Epithelial cell of prostate (primary cell): ENCODE measurements at regions not wholly inside any gene's neighbourhood (a gene's known extent, or its start where the extent isn't known, plus 50 kb on each side); places are given as distances from the start of the nearest gene placed in this dataset.

Source experiments
- DNase-seq: peaks from one replicate; pipeline ENCODE4 v3.0.0-alpha.2; 2011; ENCODE audit warnings: low read depth, low spot score
- H3K27ac ChIP-seq: fragments of 450-650 bp; 2 replicates; pipeline ENCODE4 v1.5.1; 2017; ENCODE audit warnings: mild to moderate bottlenecking

DNA sequence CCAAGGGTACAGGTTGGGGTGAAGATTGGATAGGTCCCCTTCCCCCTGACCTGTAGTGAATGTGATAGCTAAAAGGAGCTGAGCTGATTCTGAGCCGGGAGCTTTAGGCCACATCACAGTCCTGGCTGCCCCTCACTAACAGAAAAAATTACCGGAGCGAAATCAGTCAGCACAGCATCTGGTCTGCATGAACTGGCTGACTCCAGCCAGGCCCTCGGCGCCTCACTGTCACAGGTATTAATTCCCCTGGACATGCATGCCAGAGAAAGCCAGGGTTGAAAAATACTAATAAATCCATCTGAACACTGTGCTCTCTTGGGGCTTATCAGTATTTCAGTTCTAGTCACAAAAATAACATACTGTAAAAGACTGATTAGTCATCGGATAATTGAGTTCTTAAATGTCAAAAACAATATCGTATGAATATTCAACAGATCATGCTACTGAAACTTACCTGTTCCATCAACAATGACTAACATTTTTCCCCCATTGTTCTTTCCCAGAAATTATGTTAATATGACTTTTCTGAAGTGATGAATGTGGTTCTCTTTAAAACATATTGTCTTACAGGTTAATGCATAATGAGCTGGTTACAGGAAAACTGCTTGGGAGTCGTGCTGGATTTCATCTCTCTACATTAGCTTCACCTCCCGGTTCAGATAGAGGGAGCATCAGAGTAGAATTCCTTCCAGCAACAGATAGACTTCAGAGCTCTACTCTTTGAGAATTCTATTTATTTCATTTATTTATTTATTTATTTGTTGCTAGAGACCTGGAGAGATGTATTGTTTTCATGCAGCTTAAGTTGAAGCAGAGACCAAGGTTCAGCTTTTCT, 387.7 kb downstream of the NXPE2 start:
- no peak for DNase-seq
- no peak overlapping the region for H3K27ac ChIP-seq

DNA sequence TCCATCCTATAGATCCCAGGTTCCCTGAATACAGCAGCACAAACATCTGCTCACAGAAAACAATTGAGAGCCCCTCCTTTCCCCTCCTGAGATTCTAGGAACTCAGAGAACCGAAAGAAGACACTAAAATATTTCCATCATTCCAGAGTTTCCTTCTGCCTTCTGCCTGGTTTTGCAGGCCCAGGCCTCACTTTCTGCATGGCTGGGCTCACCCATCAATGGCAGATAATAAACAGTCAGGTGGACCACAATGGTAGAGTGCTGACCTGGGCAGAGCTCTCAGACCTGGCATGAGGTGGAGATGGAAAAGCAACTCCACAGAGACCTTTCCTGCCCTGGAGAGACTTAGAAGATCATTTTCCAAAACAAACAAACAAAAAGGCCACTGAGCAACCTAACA, 389.1 kb downstream of the NXPE2 start:
- no peak for DNase-seq

DNA sequence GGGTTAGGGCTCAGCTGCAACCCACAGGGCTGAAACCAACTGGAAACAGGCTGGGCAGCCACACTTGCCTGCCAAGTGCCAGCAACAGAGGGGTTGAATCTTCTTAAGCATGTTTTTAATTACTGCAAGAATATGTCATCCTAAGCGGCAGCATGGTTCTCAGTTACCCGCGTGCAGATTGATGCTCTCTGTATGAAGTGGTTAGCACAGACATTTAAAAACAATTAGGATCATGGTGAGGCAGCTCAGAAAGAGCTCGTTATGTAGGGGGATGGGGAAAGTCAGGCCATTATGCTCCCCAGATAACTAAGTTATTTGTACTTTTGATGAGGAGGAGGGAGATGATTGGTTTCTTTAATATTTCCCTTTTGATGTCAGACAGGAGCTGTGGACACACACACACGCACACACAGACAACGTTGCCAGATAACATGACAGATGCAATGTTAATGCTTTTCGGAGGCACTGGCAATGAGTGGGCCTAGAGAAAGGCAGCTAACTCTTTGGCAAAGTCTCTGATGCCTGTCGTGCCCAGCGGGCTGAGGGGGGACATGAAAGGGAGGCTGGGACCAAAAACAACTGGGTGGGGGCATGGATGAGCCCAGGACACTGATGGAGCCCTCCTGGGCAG, 389.7 kb downstream of the NXPE2 start:
- no peak overlapping the region for H3K27ac ChIP-seq
- DNase-seq, result no peak

More for the DNA sequence above, 389.1 kb downstream of the NXPE2 start:
- no peak overlapping the region for H3K27ac ChIP-seq

DNA sequence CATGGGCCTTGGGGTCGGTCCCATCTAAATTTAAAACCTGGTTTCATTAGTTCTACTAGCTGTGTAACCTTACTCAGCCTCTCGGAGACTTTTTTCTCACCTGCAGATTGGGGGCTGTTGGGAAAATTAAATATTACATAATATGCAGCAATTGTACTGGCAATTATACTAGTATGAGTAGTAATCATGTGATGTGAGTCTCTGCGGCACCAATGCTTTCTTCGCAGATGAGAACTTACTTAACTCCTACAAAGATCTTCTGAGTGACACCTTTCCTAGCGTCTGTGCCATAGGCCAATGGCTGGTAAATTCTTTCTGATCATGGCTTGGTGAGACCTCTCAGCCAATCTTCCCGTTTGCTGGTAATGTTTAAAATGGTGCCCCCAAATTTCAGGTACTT, 391.3 kb downstream of the NXPE2 start:
- H3K27ac ChIP-seq, result no peak overlapping the region
- no peak for DNase-seq

DNA sequence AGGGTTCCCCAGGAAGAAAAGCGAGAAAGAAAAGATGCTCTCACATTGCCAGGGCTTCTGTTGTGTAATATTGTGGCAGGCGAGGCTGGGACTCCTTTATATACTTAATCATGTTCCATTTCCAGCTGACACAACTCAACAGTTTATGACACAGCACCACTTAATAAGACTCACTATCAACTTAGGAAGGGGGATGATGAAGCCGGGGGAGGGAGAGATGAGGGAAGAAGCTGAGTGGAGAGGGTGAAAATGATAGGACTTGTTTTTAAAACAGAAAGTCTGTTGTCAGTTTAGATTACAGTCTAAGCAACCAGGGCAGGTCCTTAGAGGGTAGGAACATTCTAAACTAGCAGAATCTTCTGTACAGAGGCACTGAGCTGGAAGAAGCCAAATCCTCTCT, 397.0 kb downstream of the NXPE2 start:
- DNase-seq, result no peak
- no peak overlapping the region for H3K27ac ChIP-seq

DNA sequence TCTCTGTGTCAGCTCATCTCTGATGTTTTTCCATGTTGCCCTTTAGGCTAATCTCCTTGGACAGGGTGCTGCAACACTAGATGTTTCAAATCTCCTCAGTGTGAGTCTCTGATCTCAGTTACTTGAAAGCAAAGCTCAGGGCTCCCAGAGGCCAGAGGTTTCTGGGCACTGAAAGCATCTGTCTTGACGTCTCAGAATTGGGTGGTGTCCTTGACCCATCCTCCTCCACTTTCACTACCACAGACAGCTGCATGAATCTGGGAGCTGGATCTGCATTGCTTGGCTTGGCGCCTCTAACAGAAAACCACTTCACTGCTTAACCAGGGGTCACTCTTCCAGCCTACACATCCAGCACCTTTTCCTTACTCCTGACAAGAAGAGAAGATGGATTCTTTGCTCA, 399.4 kb downstream of the NXPE2 start:
- no peak overlapping the region for H3K27ac ChIP-seq
- no peak for DNase-seq

DNA sequence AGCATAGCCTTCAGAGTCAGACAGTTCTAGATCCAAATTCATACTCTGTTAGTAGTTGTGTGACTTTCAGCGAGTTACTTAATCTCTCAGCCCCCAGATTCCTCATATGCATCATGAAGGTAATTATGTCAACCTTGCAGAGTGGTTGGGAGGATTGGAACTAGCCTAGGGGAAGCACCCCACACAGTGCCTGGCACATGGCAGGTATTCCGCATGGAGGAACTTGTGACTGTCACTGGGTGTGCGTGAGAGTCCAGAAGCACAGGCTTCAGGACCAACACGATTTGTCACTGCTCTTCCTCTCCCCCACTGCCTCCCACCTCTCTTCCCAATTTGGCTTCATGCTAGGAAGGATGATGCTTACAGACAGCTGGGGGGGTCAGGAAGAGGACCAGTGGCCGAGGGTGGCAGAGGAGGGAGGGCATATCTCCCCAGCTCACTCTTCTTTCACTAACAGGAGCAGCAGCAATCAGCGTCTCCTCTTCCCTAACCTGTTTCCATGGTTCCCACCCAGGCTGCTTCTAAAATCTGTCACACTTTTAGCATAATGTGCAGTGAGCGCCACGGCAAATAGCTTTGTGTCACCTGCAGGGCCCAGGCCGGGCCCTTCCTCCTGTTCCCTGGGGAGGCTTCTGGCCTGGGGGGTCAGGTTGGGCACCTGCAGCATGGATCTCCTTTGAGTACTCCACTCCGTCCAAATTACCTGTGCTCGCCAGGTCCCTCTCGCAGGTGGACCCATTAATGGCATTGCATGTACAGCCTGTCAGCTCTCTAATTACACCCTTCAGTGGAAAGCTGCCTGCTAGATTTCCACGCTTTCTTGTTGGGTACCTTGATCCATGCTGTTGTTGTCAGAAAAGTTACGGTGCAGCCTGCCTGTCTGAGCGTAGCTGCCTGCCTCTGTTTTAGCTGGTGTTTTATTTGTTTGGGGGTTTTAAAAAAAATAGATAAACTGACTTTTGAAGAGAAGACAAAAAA, 400.4 kb downstream of the NXPE2 start:
- DNase-seq, result no peak
- H3K27ac ChIP-seq, result no peak overlapping the region

DNA sequence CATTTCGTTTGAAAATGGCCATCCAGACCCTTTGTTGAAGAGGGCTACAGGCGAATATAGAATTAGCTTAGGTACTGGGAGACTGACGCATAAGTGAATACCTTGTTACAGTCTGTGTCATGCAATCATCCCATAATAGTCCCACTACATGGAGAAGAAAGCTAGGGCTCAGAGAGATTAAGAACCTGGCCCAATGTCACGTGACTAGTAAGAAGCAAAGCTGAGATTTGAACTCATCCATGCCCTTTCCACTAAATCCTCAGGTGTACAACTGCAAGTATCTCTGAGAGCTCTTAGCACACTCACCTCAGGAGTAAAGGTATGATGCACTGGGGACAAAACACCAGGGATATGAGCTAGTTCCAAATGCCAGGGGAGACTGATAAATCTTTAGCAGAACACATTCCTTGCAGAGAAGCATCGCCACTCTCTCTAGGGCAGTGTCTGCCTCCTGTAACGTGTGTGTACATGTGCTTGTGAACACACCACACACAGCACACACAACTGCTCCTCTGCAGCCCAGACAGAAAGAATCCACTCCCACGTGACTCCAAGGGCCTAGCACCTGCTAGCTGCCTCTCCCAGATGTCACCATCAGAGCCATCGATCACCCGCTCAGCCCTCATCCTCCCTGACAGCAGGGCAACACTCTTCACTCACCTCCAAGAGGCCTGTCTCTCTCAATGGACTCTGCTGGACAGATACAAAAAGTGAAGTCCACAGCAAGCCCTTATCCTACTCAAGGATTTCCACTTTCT, 402.8 kb downstream of the NXPE2 start:
- H3K27ac ChIP-seq, result no peak overlapping the region
- no peak for DNase-seq

DNA sequence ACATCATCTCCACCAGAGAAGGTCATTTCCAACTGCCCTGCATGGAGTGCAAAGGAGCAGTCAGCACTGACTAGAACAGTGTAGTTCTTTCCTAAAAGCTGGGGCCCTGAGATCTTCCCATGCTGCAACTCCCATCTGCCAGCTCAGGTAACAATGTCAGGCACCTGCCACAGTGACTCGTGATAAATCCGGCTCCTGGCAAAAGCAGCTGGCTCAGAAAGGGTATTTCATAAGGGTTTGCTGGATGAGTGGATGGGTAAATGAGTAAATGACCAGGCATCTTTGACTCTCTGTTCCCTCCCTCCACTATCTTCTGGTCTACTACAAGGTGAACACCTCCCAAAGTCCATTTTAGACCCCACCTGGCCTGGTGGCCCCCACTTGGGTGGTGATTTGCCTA, 403.6 kb downstream of the NXPE2 start:
- no peak overlapping the region for H3K27ac ChIP-seq
- DNase-seq, result no peak

DNA sequence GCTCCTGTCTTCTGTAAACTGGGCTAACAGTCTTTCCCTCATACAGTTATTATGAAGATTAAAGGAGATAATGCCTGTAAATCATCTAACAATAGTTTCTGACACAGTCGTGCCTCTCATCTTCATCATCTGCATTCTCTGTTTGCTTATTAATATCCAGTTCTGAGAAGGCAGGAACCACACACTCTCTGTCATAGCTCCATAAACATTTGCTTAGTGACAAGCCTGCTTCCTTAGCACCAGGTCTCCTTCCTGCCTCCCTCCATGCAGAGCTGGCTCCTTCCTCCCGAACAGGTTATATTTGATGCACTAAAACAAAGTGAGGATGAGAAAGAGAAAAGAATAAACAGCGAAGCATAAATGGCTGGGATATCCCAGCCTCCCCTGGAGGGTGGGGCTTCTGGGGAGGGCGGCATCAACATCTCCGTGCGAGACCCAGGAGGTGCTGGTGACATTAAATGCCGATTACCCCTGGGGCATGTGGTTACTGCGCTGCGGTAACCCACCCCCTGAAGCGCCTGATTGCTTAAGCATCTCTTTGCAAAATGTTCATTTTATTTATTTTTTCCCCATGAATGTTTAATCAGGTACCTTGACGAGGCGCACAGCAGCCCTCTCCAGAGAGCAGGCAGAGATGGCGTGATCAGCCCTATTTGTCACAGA, 404.9 kb downstream of the NXPE2 start:
- no peak overlapping the region for H3K27ac ChIP-seq
- no peak for DNase-seq

DNA sequence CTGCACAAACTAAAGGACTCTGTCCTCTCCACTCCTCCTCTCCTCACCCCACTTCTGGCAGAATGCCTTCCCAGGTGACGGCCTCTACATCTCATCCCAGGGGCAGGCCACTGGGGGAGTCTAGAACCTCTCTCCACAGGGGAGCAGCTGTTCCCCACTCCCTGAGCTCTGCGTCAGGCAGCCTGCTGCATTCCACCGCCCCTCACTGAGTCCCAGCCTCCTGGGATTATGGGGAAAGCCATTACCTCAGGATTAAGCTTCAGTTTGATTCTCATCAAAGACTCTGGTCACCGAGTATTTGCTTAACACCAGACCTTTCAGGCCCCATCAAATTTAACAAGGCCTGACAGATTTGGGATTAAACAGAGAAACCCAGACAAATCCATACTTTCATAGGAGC, 405.9 kb downstream of the NXPE2 start:
- no peak for DNase-seq

DNA sequence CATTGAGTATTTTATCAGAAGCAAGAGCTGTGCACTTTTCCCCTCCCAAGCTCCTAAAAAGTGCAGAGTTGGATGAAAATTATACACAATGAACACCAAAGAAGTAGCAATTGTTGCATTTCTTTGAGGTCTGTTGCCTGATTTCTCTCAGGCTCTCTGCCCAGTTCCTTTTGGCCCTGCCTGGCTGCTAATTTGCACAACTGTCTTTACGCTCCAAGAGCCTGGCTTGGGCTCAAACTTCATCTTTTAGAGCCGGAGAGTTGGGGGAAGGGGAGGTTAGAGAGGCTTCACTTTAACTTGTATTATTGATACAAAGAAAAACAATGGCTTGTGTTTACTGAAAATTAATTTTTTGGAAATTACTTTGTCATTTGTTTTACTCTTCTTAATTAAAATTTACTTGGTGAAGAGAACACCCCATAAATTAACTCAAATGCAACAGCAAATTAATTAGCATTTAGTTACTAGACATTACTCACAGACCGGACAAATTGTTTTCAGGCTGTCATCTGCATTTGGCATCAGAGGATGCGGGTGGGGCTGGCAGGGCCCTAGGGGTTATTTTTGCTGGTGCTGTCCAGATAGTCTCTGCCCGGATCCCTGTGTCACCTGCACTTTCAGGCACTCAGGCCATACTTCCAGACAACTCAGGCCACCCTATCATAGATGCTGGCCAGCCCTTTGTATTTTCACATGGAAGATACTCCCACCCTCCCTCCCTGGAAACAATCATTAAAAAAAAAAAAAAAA, 407.3 kb downstream of the NXPE2 start:
- no peak overlapping the region for H3K27ac ChIP-seq
- no peak for DNase-seq

More for the DNA sequence above, 405.9 kb downstream of the NXPE2 start:
- no peak overlapping the region for H3K27ac ChIP-seq

DNA sequence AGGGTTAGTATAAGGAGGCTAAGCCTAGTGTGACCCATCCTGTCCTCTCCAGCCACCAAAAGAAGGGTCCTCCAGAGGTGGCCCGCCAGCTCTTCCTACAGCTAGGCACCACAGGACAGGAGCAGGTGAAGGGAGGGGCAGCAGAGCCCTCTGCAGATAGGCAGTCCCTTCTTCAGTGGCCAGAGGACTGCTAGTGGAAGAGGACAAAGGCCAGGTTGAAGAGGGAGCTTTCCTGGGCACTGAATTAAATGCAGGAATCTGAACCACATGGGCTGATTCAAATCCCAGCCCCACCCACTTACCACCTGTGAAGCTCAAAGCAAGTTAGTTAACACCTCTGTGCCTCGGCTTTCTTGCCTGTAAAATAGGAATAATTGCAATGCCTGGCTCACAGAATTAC, 409.5 kb downstream of the NXPE2 start:
- no peak overlapping the region for H3K27ac ChIP-seq
- no peak for DNase-seq

DNA sequence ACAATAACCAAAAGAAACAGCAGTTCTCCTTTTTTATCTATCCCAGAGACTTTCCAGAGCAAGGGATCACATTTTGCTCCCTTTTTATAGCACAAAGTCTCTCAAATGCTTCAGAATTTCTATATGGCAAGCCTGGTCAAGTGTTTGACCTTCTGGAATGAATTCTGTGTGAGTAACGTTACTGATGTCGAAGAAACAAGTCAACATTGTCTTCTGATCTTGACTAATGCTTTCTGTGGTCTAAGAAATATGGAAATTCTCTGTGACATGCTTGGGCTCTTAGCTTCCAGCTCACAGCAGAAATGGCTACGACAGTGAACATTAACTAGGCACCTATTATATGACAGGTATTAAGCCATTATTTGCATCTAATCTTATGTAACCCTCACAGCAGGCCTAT, 411.7 kb downstream of the CADM1 start:
- DNase-seq, result peak; percentile 10
- H3K27ac ChIP-seq, result no peak overlapping the region

DNA sequence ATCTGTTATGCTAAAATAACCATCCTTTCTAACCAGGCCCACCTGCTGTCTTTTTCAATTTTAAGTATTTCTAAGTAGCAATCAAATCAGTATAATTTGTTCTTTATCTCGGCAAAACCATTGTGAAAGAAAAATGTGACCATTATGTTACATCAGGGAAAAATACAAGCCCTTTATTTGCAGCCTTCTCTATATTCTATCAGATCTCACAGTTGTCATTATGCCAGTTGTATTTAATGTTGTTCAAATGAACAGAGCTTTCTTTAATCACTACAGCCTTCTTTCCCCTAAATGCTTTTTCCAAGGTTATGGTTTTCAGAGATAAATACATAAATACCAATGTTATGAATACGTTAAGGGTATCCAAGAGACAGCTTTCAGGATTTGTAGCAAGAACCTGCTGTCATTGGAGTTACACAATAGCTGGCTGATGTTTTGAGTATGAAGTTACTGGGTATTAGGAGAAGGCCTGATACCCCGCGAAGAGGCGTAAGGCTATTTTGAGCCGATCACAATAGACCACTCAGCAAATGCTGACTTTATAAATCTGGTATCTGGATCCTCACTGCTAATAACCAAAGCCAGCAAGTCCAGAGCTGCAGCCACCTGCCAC, 406.3 kb downstream of the CADM1 start:
- no peak for DNase-seq
- no peak overlapping the region for H3K27ac ChIP-seq

DNA sequence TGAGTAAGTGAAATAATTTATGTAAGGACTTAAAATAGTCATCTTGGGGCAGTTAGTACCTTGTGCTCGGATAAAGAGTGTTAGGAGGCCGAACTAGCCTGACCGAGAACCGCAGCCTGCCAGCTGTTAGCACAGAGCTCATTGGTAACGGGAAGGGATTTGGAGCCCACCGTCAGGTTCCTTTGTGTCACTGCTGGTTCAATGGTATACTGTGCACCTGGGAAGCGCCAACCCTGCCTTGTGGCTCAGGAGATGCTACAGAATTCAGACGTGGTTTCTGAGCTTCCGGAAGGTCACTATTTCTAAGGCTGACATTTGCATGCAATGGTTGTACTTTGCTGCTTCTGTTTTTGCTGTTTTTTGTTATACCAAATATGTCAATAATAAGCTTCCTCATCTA, 403.5 kb downstream of the CADM1 start:
- no peak overlapping the region for H3K27ac ChIP-seq

DNA sequence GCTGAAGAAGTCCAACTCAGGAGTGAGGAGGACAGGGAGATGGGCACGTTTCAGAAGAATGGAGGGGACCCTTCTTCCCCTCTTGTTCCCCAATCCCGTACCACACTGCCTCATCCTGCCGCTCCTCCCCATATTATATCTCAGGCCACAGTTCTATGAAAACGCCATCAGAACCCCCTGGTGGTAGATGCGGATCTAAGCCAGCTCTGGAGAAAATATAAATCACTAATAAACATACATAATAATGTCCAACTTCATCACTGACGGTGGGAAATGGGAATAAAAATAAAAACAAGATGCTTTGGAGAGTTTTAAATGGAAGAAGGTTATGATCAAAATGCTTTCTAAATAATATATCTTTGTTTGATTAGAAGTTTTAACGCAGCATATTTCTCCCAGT, 400.3 kb downstream of the CADM1 start:
- H3K27ac ChIP-seq, result no peak overlapping the region
- DNase-seq, result no peak

More for the DNA sequence above, 403.5 kb downstream of the CADM1 start:
- no peak for DNase-seq

DNA sequence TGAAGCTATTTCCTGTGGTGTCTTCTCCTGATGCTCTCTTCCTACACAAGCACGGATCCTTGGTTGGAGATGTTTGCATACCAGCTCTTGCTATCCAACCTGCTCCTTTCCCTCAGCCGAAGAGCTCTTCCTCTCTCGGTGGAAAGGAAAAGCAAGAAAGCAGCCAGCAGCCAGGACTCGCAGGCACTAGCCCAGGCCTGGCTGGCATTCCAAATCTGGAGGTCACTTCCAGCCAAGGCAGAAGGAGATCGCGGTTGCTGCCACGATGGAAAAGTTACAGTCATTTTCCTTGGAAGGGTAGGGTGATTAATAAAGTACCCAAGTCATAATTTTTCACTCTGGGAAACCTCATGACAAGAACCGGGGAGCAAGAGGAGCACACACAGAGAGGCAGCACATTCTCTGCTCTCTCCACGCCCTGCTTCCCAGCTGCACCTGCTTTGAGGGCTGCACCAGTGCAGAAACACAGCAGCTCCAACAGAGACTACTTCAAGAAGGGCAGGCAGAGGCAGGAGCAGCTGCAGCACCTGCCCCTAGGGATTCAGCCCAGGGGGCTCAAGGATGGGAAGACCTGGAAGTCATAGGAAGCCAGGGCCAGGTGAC, 399.3 kb downstream of the CADM1 start:
- H3K27ac ChIP-seq, result no peak overlapping the region
- DNase-seq, result no peak
